Mononuclear cell (primary cell): ENCODE measurements at regions not wholly inside any gene's neighbourhood (a gene's known extent, or its start where the extent isn't known, plus 50 kb on each side); places are given as distances from the start of the nearest gene placed in this dataset.

Experiments used
- H3K27me3 ChIP-seq: 2 replicates; pipeline ENCODE4 v1.6.0; 2011; ENCODE audit warnings: low read length, control low read depth; ENCODE audit not compliant: insufficient read depth
- H3K4me1 ChIP-seq: 2 replicates; pipeline ENCODE4 v1.5.1; 2011; ENCODE audit warnings: mild to moderate bottlenecking, low read length, control low read depth; ENCODE audit not compliant: insufficient read depth
- H3K4me3 ChIP-seq: 2 replicates; pipeline ENCODE4 v1.5.1; 2011; ENCODE audit warnings: mild to moderate bottlenecking, low read length, moderate library complexity
- H3K9me3 ChIP-seq: 2 replicates; pipeline ENCODE4 v1.5.1; 2011; ENCODE audit warnings: low read depth, mild to moderate bottlenecking, control low read depth, low read length

- Histone ChIP-seq H3K4me1 (no peaks in the 10 kb centered on the region), H3K4me3 (no peak overlapping the region), H3K27me3 (no peaks in the 10 kb centered on the region), H3K9me3 (peaks cover 14% of the 10 kb centered on the region)
Measured at GRCh38 chr21:38888991-38889561, 83.3 kb downstream of the ETS2 start.

- Histone ChIP-seq H3K9me3 (peaks cover 19% of the 10 kb centered on the region), H3K27me3 (no peaks in the 10 kb centered on the region), H3K4me1 (no peaks in the 10 kb centered on the region), H3K4me3 (no peak overlapping the region)
Measured at GRCh38 chr21:38887749-38888148, 82.0 kb downstream of the ETS2 start.

GRCh38 chr21:38887062-38887686 lies 81.4 kb downstream of the ETS2 start:
- Histone ChIP-seq H3K9me3 (peaks cover 19% of the 10 kb centered on the region), H3K27me3 (no peaks in the 10 kb centered on the region), H3K4me3 (no peak overlapping the region), H3K4me1 (no peaks in the 10 kb centered on the region)

GRCh38 chr21:38885909-38886308 lies 80.2 kb downstream of the ETS2 start:
- H3K4me1 ChIP-seq: no peaks in the 10 kb centered on the region

GRCh38 chr21:38884440-38884839 lies 78.7 kb downstream of the ETS2 start:
- peaks cover 26% of the 10 kb centered on the region for H3K9me3 ChIP-seq
- H3K27me3 ChIP-seq: no peaks in the 10 kb centered on the region
- H3K4me3 ChIP-seq: no peak overlapping the region
- no peaks in the 10 kb centered on the region for H3K4me1 ChIP-seq

More at GRCh38 chr21:38885909-38886308, 80.2 kb downstream of the ETS2 start:
- no peak overlapping the region for H3K4me3 ChIP-seq
- H3K9me3 ChIP-seq: peaks cover 26% of the 10 kb centered on the region
- H3K27me3 ChIP-seq: no peaks in the 10 kb centered on the region

- H3K4me3 ChIP-seq: no peak overlapping the region
- H3K9me3 ChIP-seq: peaks cover 26% of the 10 kb centered on the region
- peaks cover 10% of the 10 kb centered on the region for H3K4me1 ChIP-seq
- H3K27me3 ChIP-seq: no peaks in the 10 kb centered on the region
Measured at GRCh38 chr21:38883142-38883541, 77.4 kb downstream of the ETS2 start.

GRCh38 chr21:38881131-38881530 lies 75.4 kb downstream of the ETS2 start:
- Histone ChIP-seq H3K4me3 (no peak overlapping the region), H3K27me3 (no peaks in the 10 kb centered on the region), H3K4me1 (peaks cover 13% of the 10 kb centered on the region), H3K9me3 (peaks cover 12% of the 10 kb centered on the region)

GRCh38 chr21:38880577-38880966 lies 74.8 kb downstream of the ETS2 start:
- no peaks in the 10 kb centered on the region for H3K27me3 ChIP-seq
- H3K4me1 ChIP-seq: peaks cover 13% of the 10 kb centered on the region
- no peak overlapping the region for H3K4me3 ChIP-seq
- peaks cover 12% of the 10 kb centered on the region for H3K9me3 ChIP-seq

GRCh38 chr21:38879912-38880576 lies 74.3 kb downstream of the ETS2 start:
- Histone ChIP-seq H3K27me3 (no peaks in the 10 kb centered on the region), H3K4me3 (no peak overlapping the region), H3K4me1 (peaks cover 14% of the 10 kb centered on the region), H3K9me3 (peaks cover 12% of the 10 kb centered on the region)

- Histone ChIP-seq H3K4me1 (peaks cover 18% of the 10 kb centered on the region), H3K9me3 (peaks cover 11% of the 10 kb centered on the region), H3K27me3 (no peaks in the 10 kb centered on the region), H3K4me3 (no peak overlapping the region)
Measured at GRCh38 chr21:38878379-38879179, 72.8 kb downstream of the ETS2 start.

- Histone ChIP-seq H3K4me3 (no peak overlapping the region), H3K9me3 (peaks cover under 1% of the 10 kb centered on the region), H3K4me1 (peaks cover 18% of the 10 kb centered on the region), H3K27me3 (no peaks in the 10 kb centered on the region)
Measured at GRCh38 chr21:38875694-38876492, 70.2 kb downstream of the ETS2 start.
